ENCODE measurements at regions not wholly inside any gene's neighbourhood (a gene's known extent, or its start where the extent isn't known, plus 50 kb on each side); places are given as distances from the start of the nearest gene placed in this dataset.

DNA sequence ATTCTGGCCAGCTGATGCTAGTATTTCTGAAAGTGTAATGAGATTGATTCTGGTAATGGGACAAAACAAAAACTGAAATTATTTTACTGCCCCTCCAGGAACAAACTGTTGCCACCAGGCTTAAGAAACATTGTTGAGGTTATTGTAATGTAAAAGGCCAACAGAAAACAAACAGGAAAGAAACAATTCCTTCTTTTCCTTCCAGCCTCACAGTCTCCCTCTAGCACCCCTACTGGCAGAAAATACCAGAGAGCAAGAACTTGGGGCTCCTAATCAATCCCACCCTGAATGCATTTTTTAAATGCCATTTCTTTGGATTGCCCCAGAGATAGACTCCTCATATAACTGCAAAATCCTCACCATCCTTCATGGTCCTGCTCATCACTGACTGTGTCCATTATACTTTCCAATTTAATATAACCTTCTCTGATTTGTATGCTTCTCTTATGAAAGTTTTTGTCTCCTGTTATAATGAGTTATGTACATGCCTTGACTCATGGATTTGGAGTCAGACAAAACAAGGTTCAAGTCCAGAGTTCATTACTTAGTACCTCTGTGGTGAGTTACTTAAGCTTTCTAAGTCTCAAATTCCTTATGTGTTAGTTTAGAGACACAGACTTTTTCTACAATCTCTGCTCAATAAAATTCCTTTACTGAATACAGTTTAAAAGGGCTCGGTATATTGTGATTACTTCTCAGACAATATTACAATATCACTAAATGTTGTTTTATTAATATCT, 157.9 kb upstream of the FBN2 start:
- Histone ChIP-seq H3K79me2 (ENCODE audit: insufficient read depth, low read depth) (no peaks in the 10 kb centered on the region), H4K20me1 (ENCODE audit: insufficient read depth) (no peaks in the 10 kb centered on the region), H3K4me1 (ENCODE audit: low read depth, poor library complexity, severe bottlenecking) (no peaks in the 10 kb centered on the region), H2AFZ (ENCODE audit: low read depth) (no peak overlapping the region), H3K36me3 (ENCODE audit: insufficient read depth) (no peaks in the 10 kb centered on the region), H3K9ac (no peak overlapping the region), H3K4me2 (no peak overlapping the region), H3K27me3 (ENCODE audit: insufficient read depth, low read depth) (no peaks in the 10 kb centered on the region), H3K4me3 (IDR thresholded peaks at IDR 0.05; ENCODE audit: insufficient read depth, low read depth, low read length) (no peak overlapping the region), H3K27ac (no peak overlapping the region)
- TF ChIP-seq, protein P1, sequence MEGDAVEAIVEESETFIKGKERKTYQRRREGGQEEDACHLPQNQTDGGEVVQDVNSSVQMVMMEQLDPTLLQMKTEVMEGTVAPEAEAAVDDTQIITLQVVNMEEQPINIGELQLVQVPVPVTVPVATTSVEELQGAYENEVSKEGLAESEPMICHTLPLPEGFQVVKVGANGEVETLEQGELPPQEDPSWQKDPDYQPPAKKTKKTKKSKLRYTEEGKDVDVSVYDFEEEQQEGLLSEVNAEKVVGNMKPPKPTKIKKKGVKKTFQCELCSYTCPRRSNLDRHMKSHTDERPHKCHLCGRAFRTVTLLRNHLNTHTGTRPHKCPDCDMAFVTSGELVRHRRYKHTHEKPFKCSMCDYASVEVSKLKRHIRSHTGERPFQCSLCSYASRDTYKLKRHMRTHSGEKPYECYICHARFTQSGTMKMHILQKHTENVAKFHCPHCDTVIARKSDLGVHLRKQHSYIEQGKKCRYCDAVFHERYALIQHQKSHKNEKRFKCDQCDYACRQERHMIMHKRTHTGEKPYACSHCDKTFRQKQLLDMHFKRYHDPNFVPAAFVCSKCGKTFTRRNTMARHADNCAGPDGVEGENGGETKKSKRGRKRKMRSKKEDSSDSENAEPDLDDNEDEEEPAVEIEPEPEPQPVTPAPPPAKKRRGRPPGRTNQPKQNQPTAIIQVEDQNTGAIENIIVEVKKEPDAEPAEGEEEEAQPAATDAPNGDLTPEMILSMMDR (conservative IDR thresholded peaks at IDR 0.05; ENCODE audit: low read depth, low read length) = peak; percentile 25; the same call in 1 of the 2 replicates

DNA sequence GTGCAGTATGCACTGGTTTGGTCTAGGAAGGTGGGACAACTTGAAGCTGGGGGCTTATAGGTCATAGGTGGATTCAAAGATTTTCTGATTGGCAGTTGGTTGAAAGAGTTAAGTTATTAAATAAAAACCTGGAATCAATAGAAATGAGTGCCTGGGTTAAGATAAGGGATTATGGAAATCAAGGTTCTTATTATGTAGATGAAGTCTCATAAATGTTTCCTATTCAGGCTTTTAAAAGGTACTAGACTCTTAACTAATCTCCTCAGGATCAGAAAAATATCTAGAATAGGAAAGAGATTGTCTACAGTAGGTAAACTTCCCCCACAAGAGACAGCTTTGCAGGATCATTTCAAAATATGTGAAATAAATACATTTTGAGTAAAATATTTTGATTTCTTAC, 163.3 kb upstream of the FBN2 start:
- Histone ChIP-seq H3K79me2 (ENCODE audit: insufficient read depth, low read depth) (no peaks in the 10 kb centered on the region), H3K4me1 (ENCODE audit: low read depth, poor library complexity, severe bottlenecking) (no peaks in the 10 kb centered on the region), H3K9ac (no peak overlapping the region), H4K20me1 (ENCODE audit: insufficient read depth) (no peaks in the 10 kb centered on the region), H3K4me2 (no peak overlapping the region), H3K4me3 (IDR thresholded peaks at IDR 0.05; ENCODE audit: insufficient read depth, low read depth, low read length) (no peak overlapping the region), H3K27me3 (ENCODE audit: insufficient read depth, low read depth) (no peaks in the 10 kb centered on the region), H3K36me3 (ENCODE audit: insufficient read depth) (no peaks in the 10 kb centered on the region), H3K27ac (no peak overlapping the region), H2AFZ (ENCODE audit: low read depth) (no peak overlapping the region)
- TF ChIP-seq, protein P1 (conservative IDR thresholded peaks at IDR 0.05; ENCODE audit: low read depth, low read length) = no peak

DNA sequence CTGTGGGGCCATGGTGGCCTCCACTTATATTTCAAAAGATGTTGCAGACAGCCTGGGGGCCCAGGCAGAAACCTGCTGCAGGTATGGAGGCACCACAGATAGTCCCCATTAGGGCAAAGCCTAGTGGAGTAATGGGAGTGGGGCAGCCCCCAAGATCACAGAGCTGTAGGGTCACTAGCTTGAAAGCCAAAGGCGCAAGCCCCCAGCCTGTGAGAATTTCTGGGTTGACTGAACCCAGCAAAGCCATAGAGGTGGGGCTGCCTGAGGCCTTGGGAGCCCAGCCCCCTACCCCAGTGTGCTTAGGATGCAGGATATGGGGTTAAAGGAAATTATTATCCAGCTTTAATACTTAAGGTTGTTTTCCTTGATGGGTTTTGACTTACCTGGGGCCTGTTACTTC, 165.3 kb upstream of the FBN2 start:
- no peak overlapping the region for H2AFZ ChIP-seq (ENCODE audit: low read depth)
- H3K4me3 ChIP-seq (IDR thresholded peaks at IDR 0.05; ENCODE audit: insufficient read depth, low read depth, low read length) = no peak overlapping the region
- no peak overlapping the region for H3K4me2 ChIP-seq
- no peak overlapping the region for H3K9ac ChIP-seq
- H3K79me2 ChIP-seq (ENCODE audit: insufficient read depth, low read depth) = no peaks in the 10 kb centered on the region
- H3K27me3 ChIP-seq (ENCODE audit: insufficient read depth, low read depth) = no peaks in the 10 kb centered on the region
- H3K27ac ChIP-seq = no peak overlapping the region
- TF ChIP-seq, protein P1 (conservative IDR thresholded peaks at IDR 0.05; ENCODE audit: low read depth, low read length) = no peak
- H3K4me1 ChIP-seq (ENCODE audit: low read depth, poor library complexity, severe bottlenecking) = no peaks in the 10 kb centered on the region
- H4K20me1 ChIP-seq (ENCODE audit: insufficient read depth) = no peaks in the 10 kb centered on the region
- no peaks in the 10 kb centered on the region for H3K36me3 ChIP-seq (ENCODE audit: insufficient read depth)

DNA sequence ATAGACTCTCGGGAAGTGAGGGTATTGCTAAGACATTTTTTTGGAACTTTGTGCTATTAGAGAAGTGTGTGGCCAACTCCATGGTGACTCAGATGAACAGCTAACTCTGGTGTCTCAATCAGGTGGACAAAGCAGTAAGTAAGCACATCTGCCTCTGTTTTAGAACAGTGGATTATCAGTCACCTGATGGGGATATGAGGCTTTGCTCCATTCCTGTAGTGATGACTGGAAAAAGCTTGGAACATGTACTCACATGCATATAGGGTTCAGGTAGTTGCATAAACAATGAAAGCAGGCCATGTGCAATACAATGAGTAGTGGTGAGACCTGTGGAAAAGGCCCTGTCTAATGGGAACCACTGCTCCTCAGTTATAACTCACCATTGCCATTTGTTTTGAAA, 168.2 kb upstream of the FBN2 start:
- no peaks in the 10 kb centered on the region for H4K20me1 ChIP-seq (ENCODE audit: insufficient read depth)
- no peaks in the 10 kb centered on the region for H3K27me3 ChIP-seq (ENCODE audit: insufficient read depth, low read depth)
- H3K4me1 ChIP-seq (ENCODE audit: low read depth, poor library complexity, severe bottlenecking) = no peaks in the 10 kb centered on the region
- no peak overlapping the region for H3K4me3 ChIP-seq (IDR thresholded peaks at IDR 0.05; ENCODE audit: insufficient read depth, low read depth, low read length)
- no peaks in the 10 kb centered on the region for H3K79me2 ChIP-seq (ENCODE audit: insufficient read depth, low read depth)
- TF ChIP-seq, protein P1 (conservative IDR thresholded peaks at IDR 0.05; ENCODE audit: low read depth, low read length) = no peak
- no peak overlapping the region for H3K4me2 ChIP-seq
- H2AFZ ChIP-seq (ENCODE audit: low read depth) = no peak overlapping the region
- no peak overlapping the region for H3K27ac ChIP-seq
- H3K9ac ChIP-seq = no peak overlapping the region
- H3K36me3 ChIP-seq (ENCODE audit: insufficient read depth) = no peaks in the 10 kb centered on the region
